CD4-positive, alpha-beta T cell (primary cell): ENCODE measurements at regions not wholly inside any gene's neighbourhood (a gene's known extent, or its start where the extent isn't known, plus 50 kb on each side); places are given as distances from the start of the nearest gene placed in this dataset.

ENCODE experiments used
- ATAC-seq: fragments of 200-7000 bp; cut with Tn5 transposase; one replicate; pipeline ENCODE4 v1.10.0; 2022; ENCODE audit warnings: mild to moderate bottlenecking; ENCODE audit not compliant: poor library complexity
- CTCF ChIA-PET: fragments of 350-600 bp; sonication (Branson Sonifier 250); formaldehyde crosslinking; loops from one replicate; lab custom pipeline; 2021; ENCODE audit warnings: antibody characterized with exemption, inconsistent platforms; lab: Charles Lee
- POLR2A ChIA-PET: fragments of 350-600 bp; sonication (Branson Sonifier 250); formaldehyde crosslinking; loops from one replicate; lab custom pipeline; 2021; ENCODE audit warnings: antibody characterized with exemption, inconsistent platforms; lab: Charles Lee
- DNase-seq, 14 experiments: peaks; one replicate each; pipeline ENCODE4 v3.0.0-alpha.2; 2013 to 2020; ENCODE audit warnings: mixed read lengths in 2 of 14
- H3K27ac ChIP-seq, 2 donors: one replicate each; pipeline versions ENCODE4 v1.5.1 to v1.7.0; 2013; ENCODE audit warnings: low read length in 2 of 2, low read depth in 1 of 2, mild to moderate bottlenecking in 1 of 2
- H3K27me3 ChIP-seq, 2 experiments: 1 replicate in 1 of 2; 2 replicates in 1 of 2; pipeline versions ENCODE4 v1.6.1 to v1.7.0; 2013; ENCODE audit warnings: low read length in 2 of 2, control low read depth in 1 of 2, mild to moderate bottlenecking in 1 of 2, moderate library complexity in 1 of 2; ENCODE audit not compliant: insufficient read depth in 2 of 2, control insufficient read depth in 1 of 2
- H3K36me3 ChIP-seq: one replicate; pipeline ENCODE4 v1.6.1; 2013; ENCODE audit warnings: low read length, control low read depth; ENCODE audit not compliant: insufficient read depth
- H3K4me1 ChIP-seq: one replicate; pipeline ENCODE4 v1.6.1; 2013; ENCODE audit warnings: low read length, control low read depth; ENCODE audit not compliant: insufficient read depth
- H3K4me3 ChIP-seq: one replicate; pipeline ENCODE4 v1.5.1; 2013; ENCODE audit warnings: mild to moderate bottlenecking, low read length, moderate library complexity
- H3K9me3 ChIP-seq, 2 experiments: 1 replicate in 1 of 2; 2 replicates in 1 of 2; pipeline versions ENCODE4 v1.6.1 to v1.7.0; 2013; ENCODE audit warnings: low read length in 2 of 2, mild to moderate bottlenecking in 2 of 2, control low read depth in 1 of 2, moderate library complexity in 1 of 2; ENCODE audit not compliant: control insufficient read depth in 1 of 2, insufficient read depth in 1 of 2
- H3K27ac Mint-ChIP-seq: one replicate; pipeline ENCODE4 v1.8.0; 2020; ENCODE audit warnings: mixed read lengths
- H3K27me3 Mint-ChIP-seq: one replicate; pipeline ENCODE4 v1.8.0; 2021; ENCODE audit warnings: mixed read lengths
- H3K36me3 Mint-ChIP-seq: one replicate; pipeline ENCODE4 v1.8.0; 2021; ENCODE audit warnings: low read depth, mixed read lengths
- H3K4me1 Mint-ChIP-seq: one replicate; pipeline ENCODE4 v1.8.0; 2021; ENCODE audit warnings: low read depth, mixed read lengths
- H3K4me3 Mint-ChIP-seq: one replicate; pipeline ENCODE4 v1.8.0; 2020; ENCODE audit warnings: mild to moderate bottlenecking, mixed read lengths
- H3K9me3 Mint-ChIP-seq: one replicate; pipeline ENCODE4 v1.8.0; 2020; ENCODE audit warnings: mixed read lengths
- CTCF ChIP-seq: fragments of 200-600 bp; IDR thresholded peaks from one replicate; pipeline ENCODE4 v1.8.0; 2022; ENCODE audit warnings: antibody characterized with exemption, mild to moderate bottlenecking
- intact Hi-C, 2 experiments: fragments of 100-400 bp; cut with DNase I in 1 of 2; cut with micrococcal nuclease in 1 of 2; formaldehyde crosslinking; loops; one replicate each; pipeline versions ENCODE4 v1.15.1 to v1.9.0; 2023 to 2025; cut with DNase I, micrococcal nuclease

GRCh38 chr5:160922311-160922710 is 70.3 kb upstream of the ATP10B start:
- POLR2A ChIA-PET = interaction anchor here (0.5 kb wide), 1 partner anchor 15 kb away, joined by 3 read pairs; no protein-coding TSS in a partner anchor
- no peak for ATAC-seq
- H3K27me3 ChIP-seq = no peaks in the 10 kb centered on the region
- no peaks in the 10 kb centered on the region for H3K9me3 Mint-ChIP-seq
- H3K27ac Mint-ChIP-seq = no peak overlapping the region
- no peaks in the 10 kb centered on the region for H3K4me1 ChIP-seq
- CTCF ChIA-PET = no interaction called here
- H3K27ac ChIP-seq = no peak overlapping the region
- DNase-seq = no peak
- intact Hi-C loops = no loop called here
- H3K4me3 Mint-ChIP-seq = no peak overlapping the region
- H3K36me3 ChIP-seq = no peaks in the 10 kb centered on the region
- no peaks in the 10 kb centered on the region for H3K36me3 Mint-ChIP-seq
- no peaks in the 10 kb centered on the region for H3K4me1 Mint-ChIP-seq
- H3K9me3 ChIP-seq = no peaks in the 10 kb centered on the region
- H3K27me3 Mint-ChIP-seq = no peaks in the 10 kb centered on the region
- no peak for TF ChIP-seq CTCF
- H3K4me3 ChIP-seq = no peak overlapping the region

- H3K36me3 Mint-ChIP-seq = no peaks in the 10 kb centered on the region
- ATAC-seq = no peak
- no peak for TF ChIP-seq CTCF
- no peaks in the 10 kb centered on the region for H3K4me1 Mint-ChIP-seq
- intact Hi-C loops = no loop called here
- no peak overlapping the region for H3K27ac Mint-ChIP-seq
- Histone ChIP-seq H3K9me3 (no peaks in the 10 kb centered on the region), H3K36me3 (no peaks in the 10 kb centered on the region), H3K4me1 (no peaks in the 10 kb centered on the region), H3K27ac (no peak overlapping the region), H3K27me3 (no peaks in the 10 kb centered on the region), H3K4me3 (no peak overlapping the region)
- CTCF ChIA-PET = no interaction called here
- H3K27me3 Mint-ChIP-seq = no peaks in the 10 kb centered on the region
- no peak for DNase-seq
- H3K4me3 Mint-ChIP-seq = no peak overlapping the region
- POLR2A ChIA-PET = no interaction called here
- H3K9me3 Mint-ChIP-seq = no peaks in the 10 kb centered on the region
Observed at GRCh38 chr5:160921423-160922285, 69.6 kb upstream of the ATP10B start.

- Mint-ChIP-seq H3K9me3 (no peaks in the 10 kb centered on the region), H3K4me3 (no peak overlapping the region), H3K27me3 (no peaks in the 10 kb centered on the region), H3K36me3 (no peaks in the 10 kb centered on the region), H3K4me1 (no peaks in the 10 kb centered on the region), H3K27ac (no peak overlapping the region)
- no peaks in the 10 kb centered on the region for H3K4me1 ChIP-seq
- TF ChIP-seq CTCF = no peak
- intact Hi-C loops = no loop called here
- CTCF ChIA-PET = no interaction called here
- DNase-seq = no peak
- no peak for ATAC-seq
- no peak overlapping the region for H3K27ac ChIP-seq
- H3K9me3 ChIP-seq = no peaks in the 10 kb centered on the region
- no peak overlapping the region for H3K4me3 ChIP-seq
- no peaks in the 10 kb centered on the region for H3K27me3 ChIP-seq
- no peaks in the 10 kb centered on the region for H3K36me3 ChIP-seq
- POLR2A ChIA-PET = no interaction called here
Observed at GRCh38 chr5:160919626-160920025, 67.6 kb upstream of the ATP10B start.
